ENCODE measurements at regions not wholly inside any gene's neighbourhood (a gene's known extent, or its start where the extent isn't known, plus 50 kb on each side); places are given as distances from the start of the nearest gene placed in this dataset.

DNA sequence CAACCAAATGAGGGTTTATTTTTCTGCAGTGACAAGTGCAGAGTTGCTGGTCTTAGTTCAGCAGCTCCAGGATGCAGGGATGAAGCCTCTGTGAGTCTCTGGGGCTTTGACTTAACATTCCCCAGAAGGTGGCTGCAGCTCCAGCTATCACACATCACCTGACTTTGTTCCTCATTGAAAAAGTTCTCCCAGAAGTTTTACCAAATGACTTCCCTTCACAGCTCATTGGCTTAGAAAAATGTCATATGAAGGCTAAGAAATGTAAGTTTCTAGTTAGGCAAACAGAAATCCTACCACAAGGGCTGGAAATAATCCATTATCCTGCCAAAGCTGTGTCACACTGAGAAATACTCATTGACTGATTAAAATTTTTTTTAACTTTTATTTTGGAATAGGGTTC lies 184.9 kb downstream of the MINAR1 start:
- TF ChIP-seq, protein P1, sequence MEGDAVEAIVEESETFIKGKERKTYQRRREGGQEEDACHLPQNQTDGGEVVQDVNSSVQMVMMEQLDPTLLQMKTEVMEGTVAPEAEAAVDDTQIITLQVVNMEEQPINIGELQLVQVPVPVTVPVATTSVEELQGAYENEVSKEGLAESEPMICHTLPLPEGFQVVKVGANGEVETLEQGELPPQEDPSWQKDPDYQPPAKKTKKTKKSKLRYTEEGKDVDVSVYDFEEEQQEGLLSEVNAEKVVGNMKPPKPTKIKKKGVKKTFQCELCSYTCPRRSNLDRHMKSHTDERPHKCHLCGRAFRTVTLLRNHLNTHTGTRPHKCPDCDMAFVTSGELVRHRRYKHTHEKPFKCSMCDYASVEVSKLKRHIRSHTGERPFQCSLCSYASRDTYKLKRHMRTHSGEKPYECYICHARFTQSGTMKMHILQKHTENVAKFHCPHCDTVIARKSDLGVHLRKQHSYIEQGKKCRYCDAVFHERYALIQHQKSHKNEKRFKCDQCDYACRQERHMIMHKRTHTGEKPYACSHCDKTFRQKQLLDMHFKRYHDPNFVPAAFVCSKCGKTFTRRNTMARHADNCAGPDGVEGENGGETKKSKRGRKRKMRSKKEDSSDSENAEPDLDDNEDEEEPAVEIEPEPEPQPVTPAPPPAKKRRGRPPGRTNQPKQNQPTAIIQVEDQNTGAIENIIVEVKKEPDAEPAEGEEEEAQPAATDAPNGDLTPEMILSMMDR (IDR thresholded peaks at IDR 0.05): no peak
- TF ChIP-seq POLR2A (IDR thresholded peaks at IDR 0.05): no peak

All from uterus (tissue), 2 donors.